EL (cell line): ENCODE measurements at regions not wholly inside any gene's neighbourhood (a gene's known extent, or its start where the extent isn't known, plus 50 kb on each side); places are given as distances from the start of the nearest gene placed in this dataset.

Experiments used
- DNase-seq: peaks from one replicate; pipeline ENCODE4 v3.0.0-alpha.2; 2016

- no peak for DNase-seq
These were observed 519.9 kb upstream of the WWC1 start for GRCh38 chr5:167771571-167771970.

GRCh38 chr5:167773668-167774301 is 517.7 kb upstream of the WWC1 start:
- no peak for DNase-seq

GRCh38 chr5:167777746-167778145 is 513.7 kb upstream of the WWC1 start:
- DNase-seq: no peak

- DNase-seq: no peak
These were observed 513.2 kb upstream of the WWC1 start for GRCh38 chr5:167778228-167778627.

- no peak for DNase-seq
These were observed 511.8 kb upstream of the WWC1 start for GRCh38 chr5:167779644-167780043.

GRCh38 chr5:167780177-167780576 is 511.3 kb upstream of the WWC1 start:
- DNase-seq: no peak

- no peak for DNase-seq
These were observed 508.2 kb upstream of the WWC1 start for GRCh38 chr5:167783145-167783817.

- DNase-seq: no peak
These were observed 506.3 kb upstream of the WWC1 start for GRCh38 chr5:167785106-167785505.

- no peak for DNase-seq
These were observed 505.5 kb upstream of the WWC1 start for GRCh38 chr5:167785901-167786300.

GRCh38 chr5:167786871-167787578 is 504.4 kb upstream of the WWC1 start:
- DNase-seq: peak; percentile 35

- DNase-seq: no peak
These were observed 501.4 kb upstream of the WWC1 start for GRCh38 chr5:167790045-167790444.

- no peak for DNase-seq
These were observed 500.8 kb upstream of the WWC1 start for GRCh38 chr5:167790462-167791260.

- DNase-seq: no peak
These were observed 498.9 kb upstream of the WWC1 start for GRCh38 chr5:167792514-167792913.

GRCh38 chr5:167793700-167794099 is 497.7 kb upstream of the WWC1 start:
- DNase-seq: no peak

GRCh38 chr5:167794121-167794520 is 497.3 kb upstream of the WWC1 start:
- DNase-seq: no peak

GRCh38 chr5:167796672-167797071 is 494.8 kb upstream of the WWC1 start:
- DNase-seq: peak; percentile 14

GRCh38 chr5:167797933-167798332 is 493.5 kb upstream of the WWC1 start:
- peak; percentile 9 for DNase-seq

GRCh38 chr5:167798448-167798847 is 493.0 kb upstream of the WWC1 start:
- DNase-seq: no peak

- DNase-seq: no peak
These were observed 491.0 kb upstream of the WWC1 start for GRCh38 chr5:167800427-167800826.

- no peak for DNase-seq
These were observed 489.4 kb upstream of the WWC1 start for GRCh38 chr5:167801999-167802398.

- peak; percentile 74 for DNase-seq
These were observed 488.6 kb upstream of the WWC1 start for GRCh38 chr5:167802755-167803431.

GRCh38 chr5:167804512-167805220 is 486.8 kb upstream of the WWC1 start:
- DNase-seq: no peak
